IMR-90 (cell line): ENCODE measurements at regions not wholly inside any gene's neighbourhood (a gene's known extent, or its start where the extent isn't known, plus 50 kb on each side); places are given as distances from the start of the nearest gene placed in this dataset.

Experiments used
- BHLHE40 ChIP-seq: fragments of 150-350 bp; IDR thresholded peaks from 2 replicates; pipeline ENCODE4 v1.6.1; 2016; ENCODE audit warnings: mild to moderate bottlenecking, low read depth, low read length
- CEBPB ChIP-seq: IDR thresholded peaks from 2 replicates; pipeline ENCODE4 v1.6.1; 2012; ENCODE audit warnings: low read depth, low read length, improper control_type of control experiment
- CTCF ChIP-seq: conservative IDR thresholded peaks from 2 replicates; pipeline ENCODE4 v1.5.1; 2012; ENCODE audit warnings: mild to moderate bottlenecking, low read depth, low read length, improper control_type of control experiment
- ELK1 ChIP-seq: fragments of 150-350 bp; IDR thresholded peaks from 2 replicates; pipeline ENCODE4 v1.6.1; 2016; ENCODE audit warnings: low read depth, mild to moderate bottlenecking, low read length, moderate library complexity, borderline replicate concordance
- FOS ChIP-seq: fragments of 150-350 bp; IDR thresholded peaks from 2 replicates; pipeline ENCODE4 v1.6.1; 2016; ENCODE audit warnings: low read depth, low read length
- MAFK ChIP-seq: IDR thresholded peaks from 2 replicates; pipeline ENCODE4 v1.6.1; 2012; ENCODE audit warnings: low read depth, low read length, improper control_type of control experiment
- MAZ ChIP-seq: IDR thresholded peaks from 2 replicates; pipeline ENCODE4 v1.6.1; 2012; ENCODE audit warnings: low read depth, mild to moderate bottlenecking, low read length, improper control_type of control experiment, moderate library complexity, borderline replicate concordance
- MXI1 ChIP-seq: IDR thresholded peaks from 2 replicates; pipeline ENCODE4 v1.6.1; 2012; ENCODE audit warnings: low read depth, mild to moderate bottlenecking, low read length, moderate library complexity, borderline replicate concordance
- POLR2A ChIP-seq: IDR thresholded peaks from 2 replicates; pipeline ENCODE4 v1.6.1; 2012; ENCODE audit warnings: mild to moderate bottlenecking, low read depth, low read length
- RFX5 ChIP-seq: IDR thresholded peaks from 2 replicates; pipeline ENCODE4 v1.8.0; 2012; ENCODE audit warnings: low read depth, mild to moderate bottlenecking, low read length, moderate library complexity
- SMC3 ChIP-seq: fragments of 150-350 bp; IDR thresholded peaks from 2 replicates; pipeline ENCODE4 v1.6.1; 2016; ENCODE audit warnings: low read depth, mild to moderate bottlenecking, antibody characterized with exemption, low read length, moderate library complexity
- USF2 ChIP-seq: fragments of 150-350 bp; IDR thresholded peaks from 2 replicates; pipeline ENCODE4 v1.6.1; 2017; ENCODE audit warnings: mild to moderate bottlenecking, antibody characterized with exemption, low read length, low read depth

- TF ChIP-seq FOS (no peak), CTCF (no peak), POLR2A (no peak), MAZ (no peak), MAFK (no peak), CEBPB (no peak), RFX5 (no peak), ELK1 (no peak), MXI1 (no peak), USF2 (no peak), BHLHE40 (no peak), SMC3 (no peak)
These were observed 420.6 kb downstream of the CMPK2 start for GRCh38 chr2:6445156-6445555.
